ENCODE measurements at regions not wholly inside any gene's neighbourhood (a gene's known extent, or its start where the extent isn't known, plus 50 kb on each side); places are given as distances from the start of the nearest gene placed in this dataset.

GRCh38 chr1:177443003-177443402 lies 272.2 kb downstream of the BRINP2 start:
- TF ChIP-seq CTCF (IDR thresholded peaks at IDR 0.05; ENCODE audit: low read depth, low read length) (no peak), MYC (IDR thresholded peaks at IDR 0.05; ENCODE audit: low read depth, low read length) (no peak), MAX (IDR thresholded peaks at IDR 0.05; ENCODE audit: low read depth, low read length) (no peak)
